ENCODE measurements at regions not wholly inside any gene's neighbourhood (a gene's known extent, or its start where the extent isn't known, plus 50 kb on each side); places are given as distances from the start of the nearest gene placed in this dataset.
"Not testable (repeated sequence)": the region's sequence is repeated elsewhere in the genome, so short reads cannot be mapped to it uniquely, and the experiment has no call there.

DNA sequence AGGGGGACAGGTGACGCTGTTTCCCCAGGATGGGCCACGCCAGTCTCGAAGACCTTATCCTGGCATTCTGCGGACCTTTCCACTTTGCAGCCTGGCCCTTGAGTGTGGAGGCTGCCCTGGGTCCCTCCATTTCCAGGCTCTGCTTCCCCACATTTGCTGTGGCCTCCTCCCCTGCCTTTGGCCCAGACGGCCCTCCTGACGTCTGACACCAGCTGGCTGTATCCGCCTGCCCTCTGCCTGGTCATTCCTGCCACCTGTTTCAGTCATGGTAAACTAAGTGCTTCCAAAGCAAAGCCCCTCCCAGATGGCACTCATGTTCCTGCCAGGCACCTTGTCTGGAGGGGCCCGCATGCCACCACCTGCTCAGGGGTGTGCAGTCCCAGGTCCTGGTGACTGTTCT lies 95.1 kb downstream of the ASB1 start:
- no peak for DNase-seq

GRCh38 chr2:238523158-238524110 lies 96.7 kb downstream of the ASB1 start:
- no peak for DNase-seq

DNA sequence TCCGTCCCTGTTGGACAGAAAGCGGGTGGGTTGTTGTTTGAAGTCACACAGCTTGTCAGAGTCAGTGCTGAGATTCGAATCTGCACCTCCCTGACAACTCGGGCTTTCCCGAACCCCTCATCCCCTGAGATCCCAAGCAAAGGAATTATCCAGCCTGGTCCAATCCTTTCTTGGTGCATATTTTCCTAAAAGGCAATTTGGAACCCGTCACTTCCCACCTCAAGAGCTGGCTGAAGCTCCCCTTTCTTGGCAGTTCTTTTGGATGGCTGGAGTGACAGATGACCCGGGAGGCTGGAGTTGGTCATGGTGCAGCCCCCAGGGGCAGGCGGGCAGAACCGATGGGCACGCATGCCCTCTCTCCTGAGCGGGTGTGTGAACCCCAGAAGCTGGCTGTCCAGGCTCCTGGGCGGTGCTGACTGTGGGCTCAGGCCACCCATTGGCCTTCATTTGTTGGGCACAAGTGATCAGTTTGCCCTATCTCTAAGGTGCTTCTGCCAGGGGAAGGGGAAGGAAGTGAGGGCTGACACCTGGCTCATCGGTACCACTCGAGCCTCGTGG lies 97.8 kb downstream of the ASB1 start:
- DNase-seq, result no peak

GRCh38 chr2:238525990-238526389 lies 99.3 kb downstream of the ASB1 start:
- DNase-seq, result no peak

GRCh38 chr2:238527565-238527964 lies 100.8 kb downstream of the ASB1 start:
- DNase-seq, result no peak

GRCh38 chr2:238528953-238529781 lies 102.4 kb downstream of the ASB1 start:
- DNase-seq, result no peak

DNA sequence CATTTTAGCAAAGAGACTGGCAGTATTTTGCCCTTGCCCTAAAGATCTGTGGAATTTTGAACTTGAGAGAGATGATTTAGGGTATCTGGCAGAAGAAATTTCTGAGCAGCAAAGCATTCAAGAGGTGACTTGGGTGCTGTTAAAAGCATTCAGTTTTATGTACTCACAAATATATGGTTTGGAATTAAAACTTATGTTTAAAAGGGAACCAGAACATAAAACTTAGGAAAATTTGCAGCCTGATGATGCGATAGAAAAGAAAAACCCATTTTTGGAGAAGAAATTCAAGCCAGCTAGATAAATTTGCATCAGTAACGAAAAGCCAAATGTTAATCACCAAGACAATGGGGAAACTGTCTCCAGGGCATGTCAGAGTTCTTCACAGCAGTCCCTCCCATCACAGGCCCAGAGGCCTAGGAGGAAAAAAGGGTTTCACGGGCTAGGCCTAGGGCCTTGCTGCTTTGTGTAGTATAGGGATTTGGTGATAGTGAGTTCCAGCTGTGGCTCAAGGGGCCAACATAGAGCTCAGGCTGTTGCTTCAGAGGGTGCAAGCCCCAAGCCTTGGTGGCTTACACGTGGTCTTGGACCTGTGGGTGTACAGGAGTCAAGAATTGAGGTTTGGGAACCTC lies 104.4 kb downstream of the ASB1 start:
- not testable (repeated sequence) for DNase-seq

DNA sequence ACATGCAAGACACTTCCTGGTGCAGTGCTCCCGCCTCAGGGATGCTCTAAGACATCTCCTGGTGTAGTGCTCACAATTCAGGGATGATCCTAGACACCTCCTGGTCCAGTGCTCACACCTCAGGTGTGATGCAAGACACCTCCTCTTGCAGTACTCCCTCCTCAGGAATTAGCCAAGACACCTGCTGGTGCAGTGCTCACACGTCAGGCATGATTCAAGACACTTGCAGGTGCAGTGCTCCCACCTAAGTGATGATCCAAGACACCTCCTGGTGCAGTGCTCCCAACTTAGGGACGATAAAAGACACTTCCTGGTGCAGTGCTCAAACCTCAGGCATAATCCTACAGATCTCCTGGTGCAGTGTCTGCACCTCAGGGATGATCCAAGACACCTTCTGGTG lies 117.0 kb downstream of the ASB1 start:
- DNase-seq, result not testable (repeated sequence)

- DNase-seq, result no peak
These were observed 122.3 kb downstream of the ASB1 start for GRCh38 chr2:238548902-238549462.

- no peak for DNase-seq
These were observed 123.1 kb downstream of the ASB1 start for GRCh38 chr2:238549866-238550265.

GRCh38 chr2:238551091-238551490 lies 124.4 kb downstream of the ASB1 start:
- no peak for DNase-seq

- DNase-seq, result no peak
These were observed 125.5 kb downstream of the ASB1 start for GRCh38 chr2:238552226-238552625.

DNA sequence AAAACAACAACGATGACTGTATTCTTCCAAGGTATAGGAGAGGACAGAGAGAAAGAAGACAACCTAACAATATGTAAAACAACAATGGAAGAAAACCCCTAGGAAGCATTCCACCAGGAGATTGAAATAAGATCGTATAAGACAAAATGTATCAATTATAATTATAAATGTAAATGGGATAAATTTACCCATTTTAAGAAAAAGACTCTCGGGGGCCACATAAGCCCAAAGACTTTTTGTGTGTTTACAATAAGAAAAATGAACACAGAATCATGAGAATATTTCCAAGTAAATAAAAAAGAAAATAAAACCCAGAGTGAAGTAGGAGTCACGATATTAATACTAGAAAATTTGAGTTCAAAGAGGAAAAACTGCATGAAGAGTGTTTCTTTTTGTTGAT lies 126.4 kb downstream of the ASB1 start:
- DNase-seq, result no peak

GRCh38 chr2:238554468-238555315 lies 128.0 kb downstream of the ASB1 start:
- DNase-seq, result no peak

DNA sequence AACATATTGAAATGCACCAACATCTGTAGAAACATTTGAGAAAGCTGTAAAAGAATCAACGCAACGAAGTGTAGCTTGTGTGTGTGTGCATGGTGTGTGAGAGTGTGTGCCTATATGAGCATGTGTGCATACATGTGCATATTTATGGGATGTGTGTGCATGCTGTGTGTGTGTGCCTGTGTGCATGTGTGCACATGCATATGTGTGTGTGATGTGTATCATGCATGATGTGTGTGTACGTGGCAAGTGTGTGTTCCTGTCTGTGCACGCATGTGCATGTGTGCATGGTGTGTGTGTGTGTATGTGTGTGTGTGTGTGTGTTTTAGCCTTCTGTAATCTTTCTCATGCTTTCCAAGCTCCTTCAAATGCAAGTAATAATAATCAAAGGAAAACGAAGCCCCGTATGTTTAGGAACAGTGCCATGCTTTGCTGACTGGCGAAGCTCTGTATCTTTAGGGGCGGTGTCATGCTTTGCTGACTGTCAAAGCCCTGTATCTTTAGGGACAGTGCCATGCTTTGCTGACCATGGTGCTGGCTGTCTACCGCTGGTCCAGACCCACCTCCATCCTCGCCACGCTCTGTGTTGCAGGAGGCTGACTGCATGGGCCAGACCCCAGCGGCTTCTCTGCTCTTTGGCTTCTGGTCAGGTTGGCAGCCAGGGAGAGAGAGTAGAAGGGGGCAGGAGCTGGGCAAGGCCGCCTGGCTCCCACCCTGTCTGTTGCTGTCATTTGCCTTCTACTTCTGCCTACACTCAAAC lies 129.2 kb downstream of the ASB1 start:
- DNase-seq, result no peak

- no peak for DNase-seq
These were observed 130.7 kb downstream of the ASB1 start for GRCh38 chr2:238557431-238557830.

DNA sequence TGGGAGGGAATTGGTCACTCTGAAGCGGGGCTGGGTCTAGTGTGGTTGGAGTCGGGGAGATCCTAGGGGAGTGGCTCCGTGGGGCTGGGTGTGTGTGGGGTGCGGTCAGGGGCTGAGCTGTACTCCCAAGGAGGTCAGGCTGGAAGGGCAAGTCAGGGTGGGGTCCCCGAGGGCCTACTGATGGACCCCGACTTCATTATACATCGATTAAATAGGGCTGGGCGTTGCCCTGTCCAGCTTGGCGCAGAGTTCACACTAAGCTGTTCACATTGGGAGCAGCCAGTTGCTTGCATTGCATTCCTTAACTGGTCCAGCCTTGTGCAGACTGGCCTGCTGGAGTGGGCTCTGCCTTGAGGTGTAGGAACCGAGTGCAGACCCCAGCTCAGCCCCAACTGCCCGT lies 131.2 kb downstream of the ASB1 start:
- no peak for DNase-seq

- DNase-seq, result no peak
These were observed 131.9 kb downstream of the ASB1 start for GRCh38 chr2:238558456-238559099.

- no peak for DNase-seq
These were observed 133.5 kb downstream of the ASB1 start for GRCh38 chr2:238560234-238560633.

DNA sequence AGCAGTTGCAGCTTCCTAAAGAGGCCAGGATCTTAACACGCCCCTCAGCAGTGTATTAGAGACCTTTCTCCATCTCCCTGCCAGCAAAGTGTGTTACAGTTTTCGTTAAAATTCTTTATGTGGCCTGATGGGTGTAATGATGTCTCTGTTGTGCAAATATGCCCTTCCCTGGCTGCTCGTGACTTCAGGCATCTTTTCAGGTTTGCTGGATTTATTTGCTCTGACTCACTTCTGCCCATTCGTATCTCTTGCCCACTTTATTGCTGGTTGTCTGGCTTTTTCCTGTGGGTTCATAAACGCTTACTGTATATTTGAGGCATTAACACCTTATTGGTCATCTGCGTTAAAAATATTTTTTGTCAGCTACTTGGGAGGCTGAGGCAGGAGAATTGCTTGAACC lies 134.5 kb downstream of the ASB1 start:
- no peak for DNase-seq
